HG03354 (cell line): ENCODE measurements at regions not wholly inside any gene's neighbourhood (a gene's known extent, or its start where the extent isn't known, plus 50 kb on each side); places are given as distances from the start of the nearest gene placed in this dataset.
A peak's percentile ranks its signal among the peaks of the same experiment; 100 is the strongest.

ENCODE experiments used
- ATAC-seq: cut with Tn5 transposase; IDR thresholded peaks from one replicate; pipeline ENCODE4 v1.9.1; 2021; ENCODE audit warnings: mild to moderate bottlenecking; ENCODE audit not compliant: unreplicated experiment, poor library complexity, severe bottlenecking

DNA sequence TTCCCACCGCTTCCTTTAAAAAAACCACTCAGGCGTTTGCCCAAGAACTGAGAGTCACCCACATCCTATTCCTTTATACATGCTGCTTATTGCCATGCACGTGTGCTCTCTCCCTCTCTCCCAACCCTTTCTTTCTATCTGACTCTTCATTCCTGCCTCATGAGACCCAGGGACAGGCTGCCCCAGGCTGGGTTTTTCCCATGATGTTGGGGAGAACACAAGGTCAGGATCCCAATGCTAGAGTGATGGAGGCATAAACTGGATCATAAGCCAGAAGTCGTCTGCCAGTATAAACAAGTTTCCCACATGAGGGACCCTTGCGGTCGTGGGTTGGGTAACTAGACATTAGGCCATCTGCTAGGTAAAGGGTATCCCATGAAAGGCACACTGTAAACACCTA lies 64.9 kb downstream of the CD2 start:
- ATAC-seq, result no peak

- ATAC-seq, result no peak
Observed at GRCh38 chr1:116820369-116820768, 66.1 kb downstream of the CD2 start.

- no peak for ATAC-seq
Observed at GRCh38 chr1:116821763-116822162, 67.5 kb downstream of the CD2 start.

DNA sequence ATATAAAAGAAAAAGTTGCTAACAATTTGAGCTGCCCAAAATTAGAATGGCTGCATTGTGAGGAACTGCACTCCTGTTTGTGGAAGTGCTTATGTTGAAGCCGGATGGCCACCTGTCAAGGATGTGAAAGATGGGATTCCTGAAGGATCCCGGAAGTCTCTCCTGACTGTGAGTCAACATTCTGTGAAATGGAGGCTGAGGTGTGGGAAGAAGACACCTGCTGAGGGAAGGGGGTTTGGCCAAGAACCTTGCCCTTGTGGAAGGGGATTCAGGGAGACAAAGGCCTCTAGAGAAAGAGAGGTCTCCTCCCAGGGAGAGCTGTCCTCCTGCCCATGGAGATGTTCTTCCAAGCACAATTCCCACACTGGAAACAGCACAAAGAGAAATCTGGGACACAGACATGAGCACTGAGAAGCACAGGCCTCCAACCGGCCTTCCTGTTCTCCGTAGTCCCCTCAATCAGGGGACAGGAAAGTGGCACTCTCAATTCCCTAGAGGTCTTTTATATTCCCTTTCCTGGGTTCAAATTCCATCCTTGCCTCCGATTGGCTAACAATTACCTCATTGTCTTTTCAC lies 70.5 kb downstream of the CD2 start:
- no peak for ATAC-seq

GRCh38 chr1:116825207-116825719 lies 71.0 kb downstream of the CD2 start:
- no peak for ATAC-seq

DNA sequence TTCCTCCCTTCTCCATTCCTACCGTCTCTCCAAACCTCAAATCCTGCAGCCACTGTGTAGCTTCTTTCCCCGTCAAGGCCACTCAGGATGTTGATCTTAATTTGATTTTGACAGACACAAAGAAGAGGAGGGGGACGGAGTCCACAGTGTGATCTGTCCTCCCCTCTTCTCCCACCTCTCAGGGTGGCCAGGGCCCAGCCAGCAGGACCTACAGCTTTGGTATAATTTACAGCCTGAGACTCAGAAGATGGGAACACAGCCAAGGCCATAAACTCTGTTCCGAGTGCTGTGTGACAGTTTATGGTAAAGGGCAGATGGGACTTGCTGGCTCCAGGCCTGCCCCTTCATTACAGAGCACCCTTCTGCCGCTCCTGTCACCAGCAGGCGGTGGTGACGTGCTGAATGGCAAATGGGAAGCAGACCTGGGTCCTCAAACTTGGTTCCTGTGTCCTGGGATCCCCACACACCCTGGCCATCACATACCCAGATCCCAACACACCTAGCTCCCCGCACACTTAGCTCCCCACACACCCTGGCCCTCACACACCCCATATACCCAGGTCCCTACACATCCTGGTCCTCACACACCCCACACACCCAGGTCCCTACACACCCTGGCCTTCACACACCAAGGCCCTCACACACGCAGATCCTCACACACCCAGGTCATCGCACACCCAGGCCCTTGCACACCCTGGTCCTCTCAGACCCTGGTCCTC lies 71.6 kb downstream of the CD2 start:
- no peak for ATAC-seq

- peak; percentile 91 for ATAC-seq
Observed at GRCh38 chr1:116826818-116827606, 72.8 kb downstream of the CD2 start.

GRCh38 chr1:116827607-116828105 lies 73.4 kb downstream of the CD2 start:
- peak; percentile 8 for ATAC-seq

DNA sequence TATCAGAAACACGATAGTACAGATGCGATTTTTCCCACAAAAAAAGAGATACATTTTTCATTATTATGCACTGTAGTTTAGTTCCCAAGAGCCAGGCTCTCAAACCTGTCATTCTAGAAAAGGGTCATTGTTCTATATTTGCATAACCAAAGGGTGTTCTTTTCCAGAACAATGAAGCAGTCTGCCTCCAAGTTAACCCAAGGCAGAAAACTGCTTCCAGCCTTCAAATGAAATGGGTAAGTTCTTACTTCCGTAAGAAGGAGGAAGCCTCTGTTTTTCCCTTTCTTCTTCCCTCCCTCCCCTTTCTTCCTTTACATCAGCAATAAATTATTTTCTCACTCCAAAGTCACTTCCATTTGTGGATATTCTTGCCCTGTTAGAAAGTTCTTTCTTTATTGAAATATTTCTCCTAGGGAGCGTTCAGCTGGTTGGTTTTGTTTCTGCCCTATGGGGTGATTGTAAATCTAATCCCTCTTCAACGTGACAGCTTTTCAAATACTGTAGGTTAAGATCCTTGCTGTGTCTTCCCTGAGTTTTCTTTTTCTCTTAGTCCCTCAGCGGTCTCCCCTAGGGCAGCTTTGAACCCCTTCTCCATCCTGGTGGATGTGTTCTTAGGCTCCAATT lies 77.3 kb upstream of the PTGFRN start:
- ATAC-seq, result no peak

DNA sequence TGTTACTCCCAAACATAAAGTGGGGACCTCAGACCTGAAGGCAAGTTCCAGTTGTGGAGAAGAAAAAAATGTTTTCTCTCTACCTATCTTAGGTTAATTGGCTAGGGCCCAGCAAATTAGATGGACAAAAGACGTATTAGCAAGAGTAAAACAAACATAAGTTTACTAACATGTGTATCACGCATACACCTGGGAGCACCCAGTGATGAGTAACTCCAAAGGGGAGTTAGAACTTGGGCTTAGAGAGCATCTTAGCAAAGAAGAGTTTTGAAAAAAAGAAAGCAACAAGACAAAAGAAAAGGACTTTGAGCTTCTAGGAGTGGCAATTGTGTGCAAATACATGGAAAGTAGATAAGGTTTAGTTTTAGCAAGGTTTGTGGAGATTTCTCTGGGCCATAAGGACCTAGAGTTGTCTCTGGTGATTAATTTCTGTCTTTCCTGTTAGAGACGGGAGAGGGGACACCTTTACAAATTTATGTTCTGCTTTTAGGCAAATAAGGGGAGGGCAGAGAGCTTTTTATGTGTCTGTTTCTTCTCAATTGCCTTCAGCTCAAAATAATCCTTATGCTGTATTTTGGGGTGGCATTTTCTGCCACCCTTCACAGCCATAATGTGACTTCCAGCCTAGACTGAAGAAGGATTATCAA lies 76.7 kb upstream of the PTGFRN start:
- no peak for ATAC-seq

- ATAC-seq, result no peak
Observed at GRCh38 chr1:116833718-116834117, 76.0 kb upstream of the PTGFRN start.

GRCh38 chr1:116834595-116834994 lies 75.1 kb upstream of the PTGFRN start:
- no peak for ATAC-seq

- no peak for ATAC-seq
Observed at GRCh38 chr1:116835161-116835560, 74.6 kb upstream of the PTGFRN start.

- no peak for ATAC-seq
Observed at GRCh38 chr1:116836099-116836498, 73.6 kb upstream of the PTGFRN start.

GRCh38 chr1:116841569-116842344 lies 68.0 kb upstream of the PTGFRN start:
- no peak for ATAC-seq

- no peak for ATAC-seq
Observed at GRCh38 chr1:116842654-116843053, 67.1 kb upstream of the PTGFRN start.

DNA sequence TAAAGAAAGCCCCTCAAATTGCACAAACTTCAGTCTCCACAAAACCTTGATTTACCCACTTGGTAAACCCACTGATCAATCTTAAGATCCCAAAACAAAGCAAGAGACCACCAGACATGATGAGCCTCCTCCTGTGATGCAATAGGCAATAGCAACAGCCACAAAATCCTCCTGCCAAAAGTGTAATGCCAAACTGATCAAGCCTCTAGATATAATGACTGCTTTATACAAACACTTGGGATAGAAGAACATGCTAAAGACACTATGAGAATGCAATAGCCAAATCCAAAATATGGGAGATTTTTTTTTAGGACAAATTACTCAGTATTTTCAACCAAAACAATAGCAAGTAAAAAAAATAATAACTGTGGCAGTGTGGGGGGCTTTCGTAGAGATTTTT lies 64.9 kb upstream of the PTGFRN start:
- ATAC-seq, result no peak

DNA sequence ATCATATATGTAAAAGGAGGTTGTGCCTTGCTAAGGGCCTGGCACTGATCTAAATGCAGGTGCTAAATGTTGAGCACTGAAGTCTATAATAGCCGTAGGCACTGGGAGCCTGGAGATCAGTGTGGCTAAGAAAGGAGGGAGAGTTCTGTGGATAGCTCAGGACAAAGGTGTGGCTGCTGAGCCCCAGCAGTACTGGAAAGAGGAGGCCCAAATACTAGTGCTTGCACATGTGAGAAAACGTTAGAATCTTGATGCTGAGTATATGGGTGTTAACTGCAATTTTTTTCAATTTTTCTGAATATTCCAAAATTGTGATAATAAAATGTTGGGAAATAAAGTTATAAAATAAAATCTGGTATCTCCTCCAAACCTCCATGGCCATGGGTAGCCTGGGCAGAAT lies 62.5 kb upstream of the PTGFRN start:
- ATAC-seq, result no peak
